Neural progenitor cell (in vitro differentiated cells): ENCODE measurements at regions not wholly inside any gene's neighbourhood (a gene's known extent, or its start where the extent isn't known, plus 50 kb on each side); places are given as distances from the start of the nearest gene placed in this dataset.

Experiments used
- CTCF ChIP-seq: fragments of 200-600 bp; sonication (generic); IDR thresholded peaks from 2 replicates; pipeline ENCODE4 v1.5.1; 2017; ENCODE audit warnings: antibody characterized with exemption, mild to moderate bottlenecking
- EZH2phosphoT487 ChIP-seq: fragments of 200-600 bp; sonication (generic); IDR thresholded peaks from 2 replicates; pipeline ENCODE4 v1.6.1; 2017; ENCODE audit warnings: antibody characterized with exemption

GRCh38 chr19:31930401-31930800 is 415.0 kb upstream of the ZNF507 start:
- TF ChIP-seq CTCF (no peak), EZH2phosphoT487 (no peak)
